ENCODE measurements at regions not wholly inside any gene's neighbourhood (a gene's known extent, or its start where the extent isn't known, plus 50 kb on each side); places are given as distances from the start of the nearest gene placed in this dataset.
A peak's percentile ranks its signal among the peaks of the same experiment; 100 is the strongest.

GRCh38 chr2:42890791-42891355 lies 98.5 kb upstream of the HAAO start:
- Histone ChIP-seq H3K9me3 (replicated peaks; ENCODE audit: control insufficient read depth, insufficient read depth, low read length) (no peaks in the 10 kb centered on the region), H3K4me1 (ENCODE audit: control insufficient read depth, extremely low read depth, insufficient read depth, low read length) (no peaks in the 10 kb centered on the region), H3K9me1 (replicated peaks; ENCODE audit: control insufficient read depth, extremely low read depth, insufficient read depth, low read length) (no peaks in the 10 kb centered on the region), H4K20me1 (replicated peaks; ENCODE audit: control insufficient read depth, extremely low read depth, insufficient read depth, low read length) (no peaks in the 10 kb centered on the region), H3K27ac (ENCODE audit: insufficient read depth, low read depth, low read length) (no peak overlapping the region), H3K36me3 (ENCODE audit: control insufficient read depth in 2 of 2, extremely low read depth in 1 of 2, insufficient read depth in 2 of 2, low read length in 2 of 2) (no peaks in the 10 kb centered on the region), H3K9ac (replicated peaks; ENCODE audit: extremely low read depth, insufficient read depth, low read length) (no peak overlapping the region), H3K4me3 (replicated peaks in 1 of 3; ENCODE audit: insufficient read depth in 1 of 3, low read depth in 1 of 3, low read length in 3 of 3) (no peak overlapping the region), H3K27me3 (ENCODE audit: control insufficient read depth in 2 of 2, insufficient read depth in 2 of 2, low read length in 2 of 2) (no peaks in the 10 kb centered on the region), H2AFZ (ENCODE audit: low read depth, low read length) (no peak overlapping the region), H3K4me2 (ENCODE audit: insufficient read depth, low read length) (no peak overlapping the region), H3K79me2 (ENCODE audit: control insufficient read depth, insufficient read depth, low read length) (no peaks in the 10 kb centered on the region)
- DNase-seq (ENCODE audit: low read depth, low spot score) (no peak), FAIRE-seq (no peak)
- TF ChIP-seq MYC (IDR thresholded peaks at IDR 0.05; ENCODE audit: low read depth, low read length) = no peak
- BruUV-seq (replicated peaks) = no TSS peak
- POLR2A ChIA-PET = no interaction called here
- dilution Hi-C loops (cut with MboI; ENCODE audit: extremely low pct_ligation_motif_present, low sequenced_read_pairs) (no loop called here), intact Hi-C loops (cut with micrococcal nuclease) (no loop called here)
- CTCF ChIA-PET = interaction anchor here (1.2 to 1.6 kb wide), 2 partner anchors 9 to 15 kb away, joined by 3 to 7 read pairs; no protein-coding TSS in a partner anchor

- FAIRE-seq (no peak), DNase-seq (ENCODE audit: low read depth, low spot score) (no peak)
- dilution Hi-C loops (cut with MboI; ENCODE audit: extremely low pct_ligation_motif_present, low sequenced_read_pairs) (no loop called here), intact Hi-C loops (cut with micrococcal nuclease) (no loop called here)
- no peak overlapping the region for H3K4me3 ChIP-seq (replicated peaks in 1 of 3; ENCODE audit: insufficient read depth in 1 of 3, low read depth in 1 of 3, low read length in 3 of 3)
- H3K9ac ChIP-seq (replicated peaks; ENCODE audit: extremely low read depth, insufficient read depth, low read length) = no peak overlapping the region
- H3K36me3 ChIP-seq (ENCODE audit: control insufficient read depth in 2 of 2, extremely low read depth in 1 of 2, insufficient read depth in 2 of 2, low read length in 2 of 2) = no peaks in the 10 kb centered on the region
- H3K4me2 ChIP-seq (ENCODE audit: insufficient read depth, low read length) = no peak overlapping the region
- no peaks in the 10 kb centered on the region for H3K9me3 ChIP-seq (replicated peaks; ENCODE audit: control insufficient read depth, insufficient read depth, low read length)
- ChIA-PET CTCF (interaction anchor here (1.3 kb wide), 1 partner anchor 12 kb away, joined by 3 read pairs; no protein-coding TSS in a partner anchor), POLR2A (no interaction called here)
- no peaks in the 10 kb centered on the region for H4K20me1 ChIP-seq (replicated peaks; ENCODE audit: control insufficient read depth, extremely low read depth, insufficient read depth, low read length)
- H3K4me1 ChIP-seq (ENCODE audit: control insufficient read depth, extremely low read depth, insufficient read depth, low read length) = no peaks in the 10 kb centered on the region
- H3K27ac ChIP-seq (ENCODE audit: insufficient read depth, low read depth, low read length) = no peak overlapping the region
- no peaks in the 10 kb centered on the region for H3K79me2 ChIP-seq (ENCODE audit: control insufficient read depth, insufficient read depth, low read length)
- no TSS peak for BruUV-seq (replicated peaks)
- TF ChIP-seq GATA2 (IDR thresholded peaks at IDR 0.05; ENCODE audit: insufficient read depth, insufficient read length, low read depth, low read length) (peak; percentile 74), JUN (IDR thresholded peaks at IDR 0.05; ENCODE audit: borderline replicate concordance, insufficient read depth, insufficient read length, low read depth) (no peak)
- H2AFZ ChIP-seq (ENCODE audit: low read depth, low read length) = no peak overlapping the region
- H3K9me1 ChIP-seq (replicated peaks; ENCODE audit: control insufficient read depth, extremely low read depth, insufficient read depth, low read length) = no peaks in the 10 kb centered on the region
- H3K27me3 ChIP-seq (ENCODE audit: control insufficient read depth in 2 of 2, insufficient read depth in 2 of 2, low read length in 2 of 2) = no peaks in the 10 kb centered on the region
Measured at GRCh38 chr2:42888321-42889245, 96.2 kb upstream of the HAAO start.

All from endothelial cell of umbilical vein (primary cell).